Uterus (tissue), 2 donors: ENCODE measurements at regions not wholly inside any gene's neighbourhood (a gene's known extent, or its start where the extent isn't known, plus 50 kb on each side); places are given as distances from the start of the nearest gene placed in this dataset.

Experiments used
- POLR2A ChIP-seq, 2 donors: fragments of 450-650 bp; IDR thresholded peaks; one replicate each; pipeline ENCODE4 v1.6.1; 2016; ENCODE audit warnings: antibody characterized with exemption in 2 of 2, mild to moderate bottlenecking in 1 of 2, moderate library complexity in 1 of 2
- TF ChIP-seq, protein P1 (sequence below), 4 experiments: fragments of 200-600 bp in 2 of 4; fragments of 450-650 bp in 2 of 4; sonication (generic) in 2 of 4; IDR thresholded peaks; one replicate each; pipeline ENCODE4 v1.5.1; 2016 to 2019; ENCODE audit warnings: antibody characterized with exemption in 4 of 4, mild to moderate bottlenecking in 2 of 4, moderate library complexity in 1 of 4

GRCh38 chr20:12098421-12098820 lies 180.7 kb downstream of the BTBD3 start:
- TF ChIP-seq, protein P1, sequence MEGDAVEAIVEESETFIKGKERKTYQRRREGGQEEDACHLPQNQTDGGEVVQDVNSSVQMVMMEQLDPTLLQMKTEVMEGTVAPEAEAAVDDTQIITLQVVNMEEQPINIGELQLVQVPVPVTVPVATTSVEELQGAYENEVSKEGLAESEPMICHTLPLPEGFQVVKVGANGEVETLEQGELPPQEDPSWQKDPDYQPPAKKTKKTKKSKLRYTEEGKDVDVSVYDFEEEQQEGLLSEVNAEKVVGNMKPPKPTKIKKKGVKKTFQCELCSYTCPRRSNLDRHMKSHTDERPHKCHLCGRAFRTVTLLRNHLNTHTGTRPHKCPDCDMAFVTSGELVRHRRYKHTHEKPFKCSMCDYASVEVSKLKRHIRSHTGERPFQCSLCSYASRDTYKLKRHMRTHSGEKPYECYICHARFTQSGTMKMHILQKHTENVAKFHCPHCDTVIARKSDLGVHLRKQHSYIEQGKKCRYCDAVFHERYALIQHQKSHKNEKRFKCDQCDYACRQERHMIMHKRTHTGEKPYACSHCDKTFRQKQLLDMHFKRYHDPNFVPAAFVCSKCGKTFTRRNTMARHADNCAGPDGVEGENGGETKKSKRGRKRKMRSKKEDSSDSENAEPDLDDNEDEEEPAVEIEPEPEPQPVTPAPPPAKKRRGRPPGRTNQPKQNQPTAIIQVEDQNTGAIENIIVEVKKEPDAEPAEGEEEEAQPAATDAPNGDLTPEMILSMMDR (IDR thresholded peaks at IDR 0.05), result no peak
- TF ChIP-seq POLR2A (IDR thresholded peaks at IDR 0.05), result no peak
